ENCODE measurements at regions not wholly inside any gene's neighbourhood (a gene's known extent, or its start where the extent isn't known, plus 50 kb on each side); places are given as distances from the start of the nearest gene placed in this dataset.

GRCh38 chr1:232510367-232511110, 119.4 kb downstream of the SIPA1L2 start:
- Mint-ChIP-seq H3K4me3 (no peak overlapping the region), H3K27me3 (no peaks in the 10 kb centered on the region), H3K4me1 (ENCODE audit: unreplicated experiment) (peaks cover 36% of the 10 kb centered on the region), H3K9me3 (no peaks in the 10 kb centered on the region), H3K36me3 (peaks cover 26% of the 10 kb centered on the region), H3K27ac (no peak overlapping the region)
- TF ChIP-seq CTCF (conservative IDR thresholded peaks at IDR 0.05), result no peak
- DNase-seq (ENCODE audit: extremely low spot score, unreplicated experiment), result no peak

GRCh38 chr1:232509570-232509969, 120.4 kb downstream of the SIPA1L2 start:
- Mint-ChIP-seq H3K4me3 (no peak overlapping the region), H3K9me3 (no peaks in the 10 kb centered on the region), H3K27ac (peak overlapping the region; percentile 73), H3K27me3 (no peaks in the 10 kb centered on the region), H3K36me3 (peaks cover 21% of the 10 kb centered on the region), H3K4me1 (ENCODE audit: unreplicated experiment) (peaks cover 36% of the 10 kb centered on the region)
- DNase-seq (ENCODE audit: extremely low spot score, unreplicated experiment), result no peak
- TF ChIP-seq CTCF (conservative IDR thresholded peaks at IDR 0.05), result no peak

- Mint-ChIP-seq H3K9me3 (no peaks in the 10 kb centered on the region), H3K4me1 (ENCODE audit: unreplicated experiment) (peaks cover 35% of the 10 kb centered on the region), H3K27ac (no peak overlapping the region), H3K27me3 (no peaks in the 10 kb centered on the region), H3K4me3 (no peak overlapping the region), H3K36me3 (peaks cover 19% of the 10 kb centered on the region)
- DNase-seq (ENCODE audit: extremely low spot score, unreplicated experiment), result no peak
- peak; percentile 58 for TF ChIP-seq CTCF (conservative IDR thresholded peaks at IDR 0.05)
Measured at GRCh38 chr1:232508130-232508701, 121.7 kb downstream of the SIPA1L2 start.

GRCh38 chr1:232507571-232507970, 122.4 kb downstream of the SIPA1L2 start:
- Mint-ChIP-seq H3K4me1 (ENCODE audit: unreplicated experiment) (peaks cover 37% of the 10 kb centered on the region), H3K27me3 (no peaks in the 10 kb centered on the region), H3K36me3 (peaks cover 17% of the 10 kb centered on the region), H3K4me3 (no peak overlapping the region), H3K9me3 (no peaks in the 10 kb centered on the region), H3K27ac (no peak overlapping the region)
- DNase-seq (ENCODE audit: extremely low spot score, unreplicated experiment), result no peak
- TF ChIP-seq CTCF (conservative IDR thresholded peaks at IDR 0.05), result no peak

GRCh38 chr1:232505884-232506283, 124.0 kb downstream of the SIPA1L2 start:
- Mint-ChIP-seq H3K27me3 (no peaks in the 10 kb centered on the region), H3K36me3 (peaks cover 10% of the 10 kb centered on the region), H3K4me1 (ENCODE audit: unreplicated experiment) (peaks cover 32% of the 10 kb centered on the region), H3K4me3 (no peak overlapping the region), H3K27ac (no peak overlapping the region), H3K9me3 (no peaks in the 10 kb centered on the region)
- no peak for DNase-seq (ENCODE audit: extremely low spot score, unreplicated experiment)
- TF ChIP-seq CTCF (conservative IDR thresholded peaks at IDR 0.05), result no peak
